NCI-H1105 treated with DMSO at 0.1 percent for 48 hours (cell line): ENCODE measurements at regions not wholly inside any gene's neighbourhood (a gene's known extent, or its start where the extent isn't known, plus 50 kb on each side); places are given as distances from the start of the nearest gene placed in this dataset.

Experiments
- DNase-seq: peaks from one replicate; lab custom pipeline; 2025; lab: John Stamatoyannopoulos, UW

DNA sequence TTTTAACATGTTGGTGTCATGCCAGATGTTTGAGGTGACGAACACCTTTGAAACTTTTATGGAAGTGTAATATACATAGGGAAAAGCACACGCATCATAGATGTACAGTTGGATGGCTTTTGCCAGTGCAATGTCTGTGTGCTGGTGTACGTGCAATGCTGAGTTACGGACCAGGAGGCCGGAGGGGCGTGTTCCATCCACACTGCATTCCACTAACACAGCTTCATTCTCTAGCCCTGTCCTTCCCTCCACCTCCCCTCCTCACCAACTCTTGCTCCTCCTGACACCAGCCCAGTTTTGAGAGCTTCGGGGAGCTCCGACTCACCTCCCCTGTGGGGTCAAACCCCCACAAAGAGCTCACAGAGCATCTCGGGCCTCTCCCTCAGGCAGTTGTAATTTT, 358.8 kb downstream of the C16orf95 start:
- DNase-seq = no peak

DNA sequence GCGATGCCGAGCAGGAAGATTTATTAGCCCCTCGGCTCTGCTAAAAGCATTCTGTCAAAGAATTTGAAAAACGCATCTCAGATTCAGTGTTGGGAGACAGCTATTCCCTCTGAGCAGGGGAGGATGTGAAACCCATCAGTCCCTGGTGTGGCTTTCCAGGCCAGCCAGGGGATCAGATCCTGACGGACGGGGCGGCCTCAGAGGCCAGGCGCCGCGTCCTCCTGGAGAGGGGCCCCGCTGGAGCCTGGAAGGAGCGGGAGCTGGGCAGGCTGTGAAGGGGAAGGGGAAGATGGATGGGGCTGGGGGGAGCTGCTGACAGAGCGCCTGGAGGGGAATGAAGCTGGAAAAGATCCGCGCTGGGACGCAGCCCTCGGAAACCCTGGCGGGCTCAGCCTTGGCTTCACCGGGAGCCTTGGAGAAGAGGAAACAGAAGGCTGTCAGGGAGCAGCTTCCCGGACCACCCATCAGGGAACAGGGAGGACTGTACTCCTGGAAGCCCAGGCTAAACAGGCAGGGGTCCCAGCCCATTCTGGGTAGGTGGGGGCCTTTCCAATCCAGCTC, 358.0 kb downstream of the C16orf95 start:
- no peak for DNase-seq

GRCh38 chr16:86959729-86960128, 357.5 kb downstream of the C16orf95 start:
- no peak for DNase-seq

- no peak for DNase-seq
Measured at GRCh38 chr16:86960266-86960665, 356.9 kb downstream of the C16orf95 start.

- DNase-seq = no peak
Measured at GRCh38 chr16:86961171-86961601, 356.0 kb downstream of the C16orf95 start.

- DNase-seq = no peak
Measured at GRCh38 chr16:86962259-86962658, 354.9 kb downstream of the C16orf95 start.

DNA sequence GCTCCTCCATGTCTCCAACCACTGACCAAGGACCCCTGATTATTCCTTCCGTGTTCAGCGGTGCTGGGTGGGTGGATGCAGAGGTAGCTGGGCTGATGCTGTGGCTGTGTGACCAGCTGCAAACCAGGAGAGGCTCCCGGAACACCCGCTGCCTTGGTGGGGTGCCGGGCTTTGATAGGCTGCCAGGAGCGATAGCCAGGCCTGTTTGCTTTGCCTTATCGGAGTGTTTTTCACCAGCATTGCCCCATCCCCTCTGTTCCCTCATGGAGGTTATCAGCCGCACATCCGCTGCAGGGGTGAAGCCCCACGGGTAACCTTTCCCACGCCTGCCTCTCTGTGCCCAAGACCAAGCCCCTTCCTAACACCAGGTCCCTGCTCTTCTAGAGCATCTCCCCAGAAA, 354.3 kb downstream of the C16orf95 start:
- DNase-seq = no peak

DNA sequence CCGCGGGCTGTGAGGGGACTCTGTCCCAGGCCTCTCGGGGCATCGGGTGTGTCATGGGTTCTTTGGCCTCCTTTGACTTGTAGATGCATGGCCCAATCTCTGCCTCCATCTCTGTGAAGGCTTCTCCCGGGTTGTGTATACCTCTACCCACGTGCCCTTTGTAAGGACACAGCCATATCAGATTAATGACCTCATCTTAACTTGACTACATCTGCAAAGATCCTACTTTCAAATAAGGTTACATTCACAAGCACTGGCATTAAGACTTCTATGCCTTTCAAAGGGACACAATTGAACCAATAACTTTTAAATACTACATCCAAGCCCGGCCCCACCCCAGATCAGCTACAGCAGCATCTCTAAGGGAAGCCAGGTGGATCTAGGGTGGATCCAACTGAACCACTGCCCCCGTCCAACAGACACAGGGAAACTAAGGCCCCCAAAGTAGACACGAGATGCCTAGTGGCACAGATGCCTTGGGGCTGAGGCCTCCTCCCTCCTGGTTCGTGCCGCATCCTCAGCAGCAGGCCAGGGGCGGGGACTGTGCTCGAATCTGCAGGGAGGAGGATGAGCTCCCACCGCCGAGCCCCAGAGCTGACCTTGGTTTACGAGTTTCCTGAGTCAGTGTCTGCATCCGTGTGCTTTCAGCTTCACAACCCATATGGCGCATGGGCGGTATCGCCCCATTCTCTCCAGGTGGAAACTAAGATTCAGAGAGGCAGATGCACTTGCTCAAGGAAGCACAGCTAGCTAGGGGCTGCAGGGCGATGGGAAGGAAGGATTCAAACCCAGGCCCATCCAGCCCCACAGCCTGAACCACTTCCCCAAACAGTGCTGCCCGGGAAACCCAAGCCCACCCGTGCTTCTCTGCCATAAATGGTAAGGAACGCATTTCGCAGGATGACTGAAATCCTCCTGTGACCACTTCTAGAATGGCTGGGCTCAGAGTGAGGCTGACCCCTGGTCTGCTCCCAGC, 353.3 kb downstream of the C16orf95 start:
- DNase-seq = no peak

- DNase-seq = no peak
Measured at GRCh38 chr16:86964796-86965241, 352.4 kb downstream of the C16orf95 start.

DNA sequence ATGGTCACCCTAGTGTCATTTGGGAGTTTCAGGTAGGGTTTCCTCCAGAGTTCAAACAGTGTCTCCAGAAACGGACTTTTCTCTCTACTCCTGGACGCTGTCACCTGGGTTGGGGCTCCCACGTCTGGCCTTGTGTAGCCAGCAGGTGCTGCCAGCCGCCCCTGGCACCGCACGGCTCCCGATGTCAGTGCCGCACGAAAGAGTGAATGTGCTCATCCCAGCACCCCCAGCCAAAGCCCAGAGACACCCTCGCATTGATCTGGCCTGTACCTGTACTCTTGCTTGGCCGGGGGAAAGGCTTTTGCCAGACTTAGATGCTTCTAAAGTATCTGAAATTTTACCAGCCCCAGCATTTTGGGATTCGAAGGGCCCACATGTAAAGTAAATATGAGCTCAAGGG, 351.9 kb downstream of the C16orf95 start:
- DNase-seq = no peak

GRCh38 chr16:86965840-86966550, 351.2 kb downstream of the C16orf95 start:
- DNase-seq = no peak

GRCh38 chr16:86966777-86967176, 350.4 kb downstream of the C16orf95 start:
- DNase-seq = no peak

GRCh38 chr16:86968866-86969265, 348.3 kb downstream of the C16orf95 start:
- no peak for DNase-seq

DNA sequence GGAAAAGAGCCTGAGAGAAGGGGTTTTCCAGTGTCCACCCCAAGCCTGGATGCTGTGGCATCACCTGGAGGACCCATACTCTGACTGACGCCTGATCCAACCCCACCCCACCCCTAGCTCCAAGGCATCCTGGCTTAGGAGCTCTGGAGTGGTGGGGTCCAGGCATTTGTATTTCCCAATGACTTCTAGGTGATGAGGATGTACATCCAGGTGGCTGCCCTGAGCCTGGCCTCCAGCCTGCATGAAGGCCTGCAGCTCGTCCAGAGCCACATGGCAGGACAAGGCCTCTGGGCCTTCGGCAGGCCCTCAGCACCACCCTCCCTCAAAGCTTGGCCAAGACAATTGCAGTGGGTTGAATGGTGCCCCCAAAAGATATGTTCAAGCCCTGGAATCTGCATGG, 347.5 kb downstream of the C16orf95 start:
- no peak for DNase-seq

DNA sequence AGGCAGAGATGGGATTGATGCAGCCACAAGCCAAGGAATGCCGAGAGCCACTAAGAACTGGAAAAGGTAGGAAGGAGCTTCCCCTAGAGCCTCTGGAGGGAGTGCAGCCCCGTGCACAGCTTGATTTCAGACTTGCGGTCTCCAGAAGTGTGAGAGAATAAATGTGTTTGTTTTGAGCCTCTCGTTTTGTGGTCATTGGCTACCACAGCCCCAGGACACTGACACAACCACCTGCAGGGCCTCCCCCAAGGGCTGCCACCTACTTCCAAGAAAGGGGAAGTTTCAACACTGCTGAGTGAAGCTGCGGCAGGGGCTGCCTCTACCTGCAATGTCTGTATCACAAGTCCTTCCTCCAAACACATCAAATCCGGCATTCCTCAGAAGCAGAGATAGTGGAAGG, 346.9 kb downstream of the C16orf95 start:
- no peak for DNase-seq

- no peak for DNase-seq
Measured at GRCh38 chr16:86970726-86971125, 346.5 kb downstream of the C16orf95 start.

GRCh38 chr16:86971251-86971650, 345.9 kb downstream of the C16orf95 start:
- no peak for DNase-seq

DNA sequence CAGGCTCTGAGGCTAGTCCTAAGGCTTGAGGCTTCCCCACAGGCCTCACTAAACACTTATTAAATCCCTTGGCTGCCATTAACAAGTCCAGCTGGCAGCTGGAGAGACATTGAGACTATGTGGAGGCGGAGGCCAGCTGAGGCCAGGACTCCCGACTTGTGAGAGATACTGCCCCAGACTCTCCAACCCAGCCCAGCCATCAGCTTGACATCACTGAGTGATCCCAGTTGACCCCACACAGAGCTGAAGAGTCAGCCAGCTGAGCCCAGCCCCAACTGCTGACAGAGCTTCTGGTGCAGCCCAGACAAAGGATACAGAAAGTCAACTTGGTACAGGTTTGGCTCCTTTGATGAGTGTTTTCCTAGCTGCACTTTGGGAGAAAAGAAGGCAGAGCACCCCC, 343.1 kb downstream of the C16orf95 start:
- DNase-seq = no peak

DNA sequence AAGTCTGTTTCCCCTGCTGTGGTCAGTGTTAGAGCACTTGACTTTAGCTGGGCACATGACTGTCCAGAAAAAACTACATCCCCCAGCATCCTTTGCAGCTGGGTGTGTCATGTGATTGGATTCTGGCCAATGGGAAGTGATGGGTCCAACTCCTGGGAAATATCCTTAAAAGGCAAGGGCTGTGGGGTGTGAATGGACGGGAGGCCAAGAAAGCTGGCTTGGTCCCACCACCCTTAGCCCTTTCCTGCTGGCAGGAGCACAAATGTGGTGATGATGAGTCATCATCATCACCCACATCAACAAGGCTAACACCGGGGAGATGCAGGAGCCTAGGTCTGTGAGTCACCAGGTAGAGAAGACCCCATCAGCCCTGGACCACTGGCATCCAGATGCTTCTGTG, 341.7 kb downstream of the C16orf95 start:
- DNase-seq = no peak

DNA sequence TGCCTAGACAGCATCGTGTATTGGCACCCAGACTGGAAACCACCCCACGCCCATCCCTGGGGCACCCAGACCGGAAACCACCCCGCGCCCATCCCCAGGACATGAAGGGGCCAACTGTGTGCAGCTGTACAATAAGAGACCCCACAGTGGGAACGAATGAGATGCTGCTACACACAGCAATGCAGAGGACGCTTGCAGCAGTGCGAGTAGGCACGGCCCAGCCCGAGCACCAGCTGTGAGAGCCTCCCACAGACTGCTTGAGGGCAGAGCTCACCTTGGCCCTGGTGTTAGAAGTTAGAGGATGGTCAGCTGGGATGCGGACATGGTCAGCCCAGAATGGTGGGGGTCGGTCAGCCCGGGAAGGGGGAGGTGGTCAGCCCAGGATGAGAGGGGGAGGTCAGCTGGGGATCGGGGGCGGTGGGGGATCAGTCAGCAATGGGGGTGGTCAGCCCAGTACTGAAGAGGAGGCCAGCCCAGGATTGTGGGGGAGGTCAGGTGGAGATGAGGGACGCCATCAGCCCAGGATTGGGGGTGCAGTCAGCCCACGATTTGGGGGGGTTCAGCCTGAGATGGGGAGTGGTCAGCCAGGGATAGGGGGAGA, 340.0 kb downstream of the C16orf95 start:
- no peak for DNase-seq

DNA sequence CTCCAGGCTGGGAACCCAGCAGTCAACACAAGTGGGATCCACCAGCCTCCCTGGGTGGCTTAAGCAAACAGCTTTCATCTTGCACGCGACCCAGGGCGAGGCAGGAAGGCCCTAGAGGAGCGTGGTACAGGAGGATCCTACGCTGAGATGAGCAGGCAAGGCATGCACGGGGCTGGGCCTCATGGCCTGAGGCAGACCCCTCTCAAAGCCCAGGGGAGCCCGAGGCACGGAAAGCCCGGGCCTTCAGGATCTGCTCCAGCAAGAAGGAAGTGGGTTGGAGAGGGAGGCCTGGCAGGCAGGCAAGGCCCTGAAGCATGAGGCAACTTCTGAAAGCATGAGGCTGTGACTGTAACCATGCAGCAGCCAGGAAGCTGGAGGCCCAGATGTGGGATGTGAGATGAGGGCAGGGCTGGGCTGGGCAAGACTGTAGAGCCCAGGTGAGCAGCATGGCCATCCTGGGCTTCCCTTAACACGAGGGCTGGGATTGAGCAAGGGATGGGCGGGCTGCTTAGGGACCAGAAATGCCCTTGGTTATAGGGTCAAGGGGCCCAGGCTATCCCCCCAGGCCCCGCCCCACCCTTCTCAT, 338.7 kb downstream of the C16orf95 start:
- DNase-seq = no peak

DNA sequence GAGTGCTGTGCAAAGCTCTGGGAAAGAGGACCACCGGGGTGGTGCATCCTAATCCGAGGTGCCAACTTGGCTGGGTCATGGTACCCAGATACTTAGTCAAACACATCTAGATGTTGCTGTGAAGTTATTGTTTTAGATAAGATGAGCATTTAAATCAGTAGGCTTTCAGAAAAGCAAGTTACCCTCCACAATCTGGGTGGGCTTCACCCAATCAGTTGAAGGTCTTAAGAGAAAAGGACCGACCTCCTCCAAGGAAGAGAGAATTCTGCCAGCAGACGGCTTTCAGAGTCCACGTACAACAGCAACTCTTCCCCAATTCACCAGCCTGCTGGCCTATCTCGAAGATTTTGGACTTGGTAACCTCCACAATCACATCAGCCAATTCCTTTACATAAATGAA, 338.1 kb downstream of the C16orf95 start:
- DNase-seq = no peak
